Fibroblast of pulmonary artery (primary cell): ENCODE measurements at regions not wholly inside any gene's neighbourhood (a gene's known extent, or its start where the extent isn't known, plus 50 kb on each side); places are given as distances from the start of the nearest gene placed in this dataset.

Source experiments
- DNase-seq: peaks from one replicate; pipeline ENCODE4 v3.0.0-alpha.2; 2010; ENCODE audit warnings: low read depth
- H3K4me3 ChIP-seq: replicated peaks from 2 replicates; pipeline ENCODE4 v1.5.1; 2011; ENCODE audit warnings: low read depth, mild to moderate bottlenecking, control low read depth, low read length, moderate library complexity
- TF ChIP-seq, protein P1 (sequence below): IDR thresholded peaks from 2 replicates; pipeline ENCODE4 v1.5.1; 2011; ENCODE audit warnings: mild to moderate bottlenecking, control low read depth, low read length, inconsistent platforms; ENCODE audit errors: missing control alignments

DNA sequence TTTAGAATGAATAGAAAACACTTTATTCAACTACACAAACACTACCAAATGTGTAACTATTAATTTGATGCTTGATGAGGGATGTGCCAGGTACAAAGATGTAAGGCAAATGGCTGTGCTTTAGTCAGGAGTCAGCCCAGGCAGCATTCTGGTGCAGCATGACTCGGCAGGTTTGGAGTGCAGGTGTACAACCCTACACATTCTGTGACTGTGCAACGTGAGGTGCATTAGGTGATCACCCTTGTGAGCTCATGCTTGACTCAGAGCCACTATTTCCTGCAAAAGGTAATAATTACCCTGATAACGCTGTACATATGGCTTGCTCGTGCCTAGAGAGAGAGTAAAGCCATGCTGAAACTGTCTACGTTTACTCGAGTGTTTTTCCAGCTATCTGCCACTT lies 288.7 kb upstream of the DSEL start:
- no peak for DNase-seq
- TF ChIP-seq, protein P1, sequence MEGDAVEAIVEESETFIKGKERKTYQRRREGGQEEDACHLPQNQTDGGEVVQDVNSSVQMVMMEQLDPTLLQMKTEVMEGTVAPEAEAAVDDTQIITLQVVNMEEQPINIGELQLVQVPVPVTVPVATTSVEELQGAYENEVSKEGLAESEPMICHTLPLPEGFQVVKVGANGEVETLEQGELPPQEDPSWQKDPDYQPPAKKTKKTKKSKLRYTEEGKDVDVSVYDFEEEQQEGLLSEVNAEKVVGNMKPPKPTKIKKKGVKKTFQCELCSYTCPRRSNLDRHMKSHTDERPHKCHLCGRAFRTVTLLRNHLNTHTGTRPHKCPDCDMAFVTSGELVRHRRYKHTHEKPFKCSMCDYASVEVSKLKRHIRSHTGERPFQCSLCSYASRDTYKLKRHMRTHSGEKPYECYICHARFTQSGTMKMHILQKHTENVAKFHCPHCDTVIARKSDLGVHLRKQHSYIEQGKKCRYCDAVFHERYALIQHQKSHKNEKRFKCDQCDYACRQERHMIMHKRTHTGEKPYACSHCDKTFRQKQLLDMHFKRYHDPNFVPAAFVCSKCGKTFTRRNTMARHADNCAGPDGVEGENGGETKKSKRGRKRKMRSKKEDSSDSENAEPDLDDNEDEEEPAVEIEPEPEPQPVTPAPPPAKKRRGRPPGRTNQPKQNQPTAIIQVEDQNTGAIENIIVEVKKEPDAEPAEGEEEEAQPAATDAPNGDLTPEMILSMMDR: no peak
- H3K4me3 ChIP-seq: no peak overlapping the region

DNA sequence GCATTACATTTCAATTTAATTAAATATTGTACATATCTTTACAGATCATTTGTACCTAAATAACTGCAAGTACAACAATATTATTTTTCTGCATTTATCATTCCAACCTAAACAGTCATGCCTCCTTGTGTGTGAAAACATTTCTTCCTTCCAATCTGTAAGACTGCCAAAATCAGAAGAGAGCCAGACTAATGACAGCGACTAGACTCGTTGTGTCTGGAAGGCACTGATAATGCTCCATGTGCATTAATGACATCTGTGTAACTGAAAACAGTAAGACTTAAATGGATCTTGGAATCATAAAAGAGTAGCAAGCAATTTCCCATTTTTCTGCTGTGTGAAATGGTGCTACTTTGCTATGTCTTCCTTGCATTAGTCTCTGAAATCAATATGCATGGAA lies 278.0 kb upstream of the DSEL start:
- DNase-seq: peak; percentile 54

DNA sequence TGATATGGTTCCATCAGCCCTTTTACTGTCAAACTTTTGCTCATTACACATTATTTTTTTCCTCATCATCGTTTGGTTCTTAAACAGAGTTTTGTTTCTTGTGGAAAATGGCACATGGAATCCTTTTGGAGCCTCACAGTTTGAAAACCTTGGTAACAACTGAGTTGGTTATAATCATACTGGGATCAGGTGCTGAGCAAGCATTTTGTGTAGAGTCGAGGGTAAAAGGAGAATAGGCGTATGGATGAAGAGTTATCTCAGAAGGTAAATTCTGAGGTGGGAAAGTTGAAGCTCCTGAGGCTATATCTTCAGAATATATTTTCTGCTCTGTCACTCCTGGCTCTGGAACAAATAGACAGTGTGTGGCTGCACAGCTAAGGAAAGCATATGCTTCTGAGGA lies 274.0 kb upstream of the DSEL start:
- H3K4me3 ChIP-seq: no peak overlapping the region
- TF ChIP-seq, protein P1: no peak
- no peak for DNase-seq

More for the DNA sequence above, 278.0 kb upstream of the DSEL start:
- H3K4me3 ChIP-seq: no peak overlapping the region
- TF ChIP-seq, protein P1: no peak

DNA sequence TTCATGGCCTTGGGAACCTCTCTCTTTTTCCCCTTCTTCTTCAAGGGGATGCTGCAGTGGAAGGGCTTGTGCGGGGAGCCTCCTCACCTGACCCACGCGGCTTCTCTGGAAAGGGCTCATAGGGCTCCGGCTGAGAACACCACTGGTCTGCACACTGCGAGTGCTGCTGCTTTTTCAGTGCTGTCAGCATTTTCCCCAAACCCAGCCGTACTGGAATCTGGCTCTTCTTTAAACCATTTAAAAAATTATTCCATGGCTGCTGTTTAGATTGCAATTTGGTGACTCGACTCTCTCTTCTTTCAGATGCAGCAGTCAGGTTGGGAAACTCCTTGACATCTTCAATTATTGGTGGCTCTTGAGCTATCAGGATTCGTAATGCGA lies 272.6 kb upstream of the DSEL start:
- TF ChIP-seq, protein P1: no peak
- DNase-seq: no peak
- no peak overlapping the region for H3K4me3 ChIP-seq

DNA sequence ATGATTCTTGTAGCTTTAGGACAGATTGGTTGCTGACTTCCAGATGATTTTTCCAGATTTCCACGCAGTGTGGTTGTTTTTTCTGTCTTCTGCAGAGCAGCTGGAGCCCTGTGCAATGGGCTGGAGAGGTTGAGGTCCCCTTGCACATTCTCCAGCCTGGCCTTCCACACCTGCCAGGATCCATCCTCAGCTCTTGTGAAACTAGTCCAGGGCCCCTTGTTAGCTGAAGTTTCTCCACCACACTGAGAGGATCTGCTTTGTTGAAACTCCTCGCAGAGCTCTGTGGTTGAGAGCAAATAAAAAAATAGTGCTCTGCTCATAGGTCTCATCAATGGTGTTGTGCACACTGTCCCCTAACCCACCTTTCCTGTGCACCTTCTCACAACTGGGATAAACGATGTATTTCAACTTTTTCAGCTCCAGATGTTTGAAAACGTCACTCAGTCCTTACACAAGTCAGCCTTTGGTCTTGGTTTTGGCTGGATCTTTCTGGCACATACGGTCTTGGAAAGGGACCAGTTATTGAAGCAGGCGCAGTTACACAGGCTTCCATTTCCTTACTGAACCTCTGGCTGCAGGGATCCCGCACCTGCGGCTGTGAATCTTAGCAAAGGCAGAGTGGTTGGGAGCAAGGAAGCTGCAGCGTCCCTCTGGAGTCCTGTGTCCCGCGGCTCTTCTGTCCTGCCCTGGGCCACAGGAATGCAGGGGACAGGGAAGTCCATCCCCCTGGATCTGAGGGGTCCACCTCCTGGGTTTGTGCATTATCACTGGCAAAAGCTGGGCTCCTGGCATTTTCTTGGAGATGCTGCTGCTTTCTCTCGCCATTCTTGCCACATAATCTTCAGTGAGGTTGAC lies 272.0 kb upstream of the DSEL start:
- TF ChIP-seq, protein P1: no peak
- no peak for DNase-seq
- no peak overlapping the region for H3K4me3 ChIP-seq

DNA sequence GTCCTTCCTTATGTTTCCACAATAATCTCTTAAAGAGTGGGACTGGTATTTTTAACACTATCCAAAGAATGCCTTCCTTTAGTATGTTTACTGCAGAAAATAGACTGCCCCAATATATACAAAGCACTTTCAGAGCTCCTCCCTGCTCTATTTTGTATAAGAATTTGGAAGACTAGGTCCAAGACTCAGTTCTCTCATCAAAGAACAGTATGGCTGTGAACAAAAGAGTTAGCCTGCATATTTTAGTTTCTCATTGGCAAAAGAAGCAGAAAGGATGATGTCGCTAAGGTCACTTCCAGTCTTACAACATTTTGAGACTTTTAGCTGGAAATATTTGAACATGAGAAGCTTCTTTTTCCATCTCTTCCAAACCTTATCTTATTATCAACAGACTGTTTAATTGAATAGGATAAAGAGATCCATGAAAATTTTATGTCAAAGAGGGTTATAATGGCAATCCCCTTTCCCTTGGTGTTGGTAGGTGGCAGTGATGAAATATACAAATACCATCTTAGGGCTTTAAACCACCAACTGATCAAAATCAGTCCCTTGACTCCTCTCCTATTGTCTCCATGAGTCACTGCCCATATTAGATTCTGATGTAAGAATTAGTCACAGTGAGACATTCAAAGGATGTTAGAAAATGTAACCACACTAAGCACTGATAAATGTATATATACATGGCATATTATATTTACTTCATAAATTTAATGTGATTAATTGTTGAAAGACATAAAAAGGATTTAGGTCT lies 266.9 kb upstream of the DSEL start:
- no peak overlapping the region for H3K4me3 ChIP-seq
- peak; percentile 89 for DNase-seq
- TF ChIP-seq, protein P1: no peak
